ENCODE measurements at regions not wholly inside any gene's neighbourhood (a gene's known extent, or its start where the extent isn't known, plus 50 kb on each side); places are given as distances from the start of the nearest gene placed in this dataset.

DNA sequence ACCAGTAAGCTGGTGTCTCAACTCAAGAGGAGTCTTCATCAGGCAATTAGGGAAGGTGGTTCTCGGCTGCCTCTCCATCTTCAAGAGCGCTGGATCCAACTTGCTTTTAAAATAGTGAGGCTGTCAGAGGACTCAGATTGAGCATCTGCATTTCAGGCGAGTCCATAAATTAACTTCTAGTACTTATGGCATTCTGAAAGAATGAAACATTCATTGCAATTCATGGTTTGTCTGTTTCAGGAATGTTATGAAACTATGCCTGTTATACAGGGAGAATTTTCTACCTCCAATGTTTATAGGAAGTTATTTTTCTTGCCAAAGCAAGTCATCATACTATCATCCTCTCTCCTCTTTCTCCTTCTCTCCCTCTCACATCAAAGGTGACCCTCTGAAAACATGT lies 883.2 kb downstream of the SLC4A3 start:
- Histone ChIP-seq H3K27me3 (ENCODE audit: control insufficient read depth in 1 of 2, insufficient read depth in 2 of 2, low read length in 2 of 2) (no peaks in the 10 kb centered on the region), H3K9me3 (ENCODE audit: low read length) (no peaks in the 10 kb centered on the region), H3K27ac (ENCODE audit: extremely low read length, insufficient read depth, low read length) (no peak overlapping the region), H3K36me3 (replicated peaks in 1 of 2; ENCODE audit: control insufficient read depth in 1 of 2, insufficient read depth in 2 of 2, low read length in 2 of 2) (no peaks in the 10 kb centered on the region), H3K4me2 (ENCODE audit: low read depth, low read length) (no peak overlapping the region), H2AFZ (ENCODE audit: low read length) (no peak overlapping the region), H3K4me3 (replicated peaks in 1 of 3; ENCODE audit: insufficient read depth in 1 of 3, low read depth in 2 of 3, low read length in 3 of 3) (no peak overlapping the region), H3K9ac (ENCODE audit: insufficient read depth, low read depth, low read length) (no peak overlapping the region), H3K4me1 (ENCODE audit: insufficient read depth, low read length) (no peaks in the 10 kb centered on the region), H3K79me2 (ENCODE audit: insufficient read depth, low read length) (no peaks in the 10 kb centered on the region), H4K20me1 (ENCODE audit: insufficient read depth, low read length) (no peaks in the 10 kb centered on the region)
- in situ Hi-C loops (cut with HindIII; ENCODE audit: extremely low pct_ligation_motif_present, low pct_unique_long_range_greater_than_20kb) (no loop called here), intact Hi-C loops (cut with micrococcal nuclease; ENCODE audit: unreplicated experiment) (no loop called here)
- 0% methylated on average over 3 of the region's 3 CpGs for WGBS (ENCODE audit: low lambda C conversion rate)
- no TSS peak for BruUV-seq (replicated peaks)
- ChIA-PET POLR2A (no interaction called here), CTCF (ENCODE audit: low intra/inter-chr PET ratio, low total read pairs) (no interaction called here)
- DNase-seq (ENCODE audit: low spot score) = no peak
- FAIRE-seq = no peak
- ATAC-seq = no peak
- TF ChIP-seq ARNT (IDR thresholded peaks at IDR 0.05) = no peak
- TF ChIP-seq, protein P1, sequence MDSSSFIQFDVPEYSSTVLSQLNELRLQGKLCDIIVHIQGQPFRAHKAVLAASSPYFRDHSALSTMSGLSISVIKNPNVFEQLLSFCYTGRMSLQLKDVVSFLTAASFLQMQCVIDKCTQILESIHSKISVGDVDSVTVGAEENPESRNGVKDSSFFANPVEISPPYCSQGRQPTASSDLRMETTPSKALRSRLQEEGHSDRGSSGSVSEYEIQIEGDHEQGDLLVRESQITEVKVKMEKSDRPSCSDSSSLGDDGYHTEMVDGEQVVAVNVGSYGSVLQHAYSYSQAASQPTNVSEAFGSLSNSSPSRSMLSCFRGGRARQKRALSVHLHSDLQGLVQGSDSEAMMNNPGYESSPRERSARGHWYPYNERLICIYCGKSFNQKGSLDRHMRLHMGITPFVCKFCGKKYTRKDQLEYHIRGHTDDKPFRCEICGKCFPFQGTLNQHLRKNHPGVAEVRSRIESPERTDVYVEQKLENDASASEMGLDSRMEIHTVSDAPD (CRISPR knock-in tag; IDR thresholded peaks at IDR 0.05) = no peak
- TF ChIP-seq, protein P2, sequence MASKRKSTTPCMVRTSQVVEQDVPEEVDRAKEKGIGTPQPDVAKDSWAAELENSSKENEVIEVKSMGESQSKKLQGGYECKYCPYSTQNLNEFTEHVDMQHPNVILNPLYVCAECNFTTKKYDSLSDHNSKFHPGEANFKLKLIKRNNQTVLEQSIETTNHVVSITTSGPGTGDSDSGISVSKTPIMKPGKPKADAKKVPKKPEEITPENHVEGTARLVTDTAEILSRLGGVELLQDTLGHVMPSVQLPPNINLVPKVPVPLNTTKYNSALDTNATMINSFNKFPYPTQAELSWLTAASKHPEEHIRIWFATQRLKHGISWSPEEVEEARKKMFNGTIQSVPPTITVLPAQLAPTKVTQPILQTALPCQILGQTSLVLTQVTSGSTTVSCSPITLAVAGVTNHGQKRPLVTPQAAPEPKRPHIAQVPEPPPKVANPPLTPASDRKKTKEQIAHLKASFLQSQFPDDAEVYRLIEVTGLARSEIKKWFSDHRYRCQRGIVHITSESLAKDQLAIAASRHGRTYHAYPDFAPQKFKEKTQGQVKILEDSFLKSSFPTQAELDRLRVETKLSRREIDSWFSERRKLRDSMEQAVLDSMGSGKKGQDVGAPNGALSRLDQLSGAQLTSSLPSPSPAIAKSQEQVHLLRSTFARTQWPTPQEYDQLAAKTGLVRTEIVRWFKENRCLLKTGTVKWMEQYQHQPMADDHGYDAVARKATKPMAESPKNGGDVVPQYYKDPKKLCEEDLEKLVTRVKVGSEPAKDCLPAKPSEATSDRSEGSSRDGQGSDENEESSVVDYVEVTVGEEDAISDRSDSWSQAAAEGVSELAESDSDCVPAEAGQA (IDR thresholded peaks at IDR 0.05; ENCODE audit: low read depth) = no peak
- TF ChIP-seq, protein P2 (CRISPR knock-in tag; IDR thresholded peaks at IDR 0.05; ENCODE audit: borderline replicate concordance) = no peak
- TF ChIP-seq, protein P3, sequence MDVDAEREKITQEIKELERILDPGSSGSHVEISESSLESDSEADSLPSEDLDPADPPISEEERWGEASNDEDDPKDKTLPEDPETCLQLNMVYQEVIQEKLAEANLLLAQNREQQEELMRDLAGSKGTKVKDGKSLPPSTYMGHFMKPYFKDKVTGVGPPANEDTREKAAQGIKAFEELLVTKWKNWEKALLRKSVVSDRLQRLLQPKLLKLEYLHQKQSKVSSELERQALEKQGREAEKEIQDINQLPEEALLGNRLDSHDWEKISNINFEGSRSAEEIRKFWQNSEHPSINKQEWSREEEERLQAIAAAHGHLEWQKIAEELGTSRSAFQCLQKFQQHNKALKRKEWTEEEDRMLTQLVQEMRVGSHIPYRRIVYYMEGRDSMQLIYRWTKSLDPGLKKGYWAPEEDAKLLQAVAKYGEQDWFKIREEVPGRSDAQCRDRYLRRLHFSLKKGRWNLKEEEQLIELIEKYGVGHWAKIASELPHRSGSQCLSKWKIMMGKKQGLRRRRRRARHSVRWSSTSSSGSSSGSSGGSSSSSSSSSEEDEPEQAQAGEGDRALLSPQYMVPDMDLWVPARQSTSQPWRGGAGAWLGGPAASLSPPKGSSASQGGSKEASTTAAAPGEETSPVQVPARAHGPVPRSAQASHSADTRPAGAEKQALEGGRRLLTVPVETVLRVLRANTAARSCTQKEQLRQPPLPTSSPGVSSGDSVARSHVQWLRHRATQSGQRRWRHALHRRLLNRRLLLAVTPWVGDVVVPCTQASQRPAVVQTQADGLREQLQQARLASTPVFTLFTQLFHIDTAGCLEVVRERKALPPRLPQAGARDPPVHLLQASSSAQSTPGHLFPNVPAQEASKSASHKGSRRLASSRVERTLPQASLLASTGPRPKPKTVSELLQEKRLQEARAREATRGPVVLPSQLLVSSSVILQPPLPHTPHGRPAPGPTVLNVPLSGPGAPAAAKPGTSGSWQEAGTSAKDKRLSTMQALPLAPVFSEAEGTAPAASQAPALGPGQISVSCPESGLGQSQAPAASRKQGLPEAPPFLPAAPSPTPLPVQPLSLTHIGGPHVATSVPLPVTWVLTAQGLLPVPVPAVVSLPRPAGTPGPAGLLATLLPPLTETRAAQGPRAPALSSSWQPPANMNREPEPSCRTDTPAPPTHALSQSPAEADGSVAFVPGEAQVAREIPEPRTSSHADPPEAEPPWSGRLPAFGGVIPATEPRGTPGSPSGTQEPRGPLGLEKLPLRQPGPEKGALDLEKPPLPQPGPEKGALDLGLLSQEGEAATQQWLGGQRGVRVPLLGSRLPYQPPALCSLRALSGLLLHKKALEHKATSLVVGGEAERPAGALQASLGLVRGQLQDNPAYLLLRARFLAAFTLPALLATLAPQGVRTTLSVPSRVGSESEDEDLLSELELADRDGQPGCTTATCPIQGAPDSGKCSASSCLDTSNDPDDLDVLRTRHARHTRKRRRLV (CRISPR knock-in tag; IDR thresholded peaks at IDR 0.05) = no peak
- no peak for TF ChIP-seq IRF2 (CRISPR knock-in tag; IDR thresholded peaks at IDR 0.05)
- no peak for TF ChIP-seq FOXO1 (CRISPR knock-in tag; IDR thresholded peaks at IDR 0.05)
- TF ChIP-seq, protein P4, sequence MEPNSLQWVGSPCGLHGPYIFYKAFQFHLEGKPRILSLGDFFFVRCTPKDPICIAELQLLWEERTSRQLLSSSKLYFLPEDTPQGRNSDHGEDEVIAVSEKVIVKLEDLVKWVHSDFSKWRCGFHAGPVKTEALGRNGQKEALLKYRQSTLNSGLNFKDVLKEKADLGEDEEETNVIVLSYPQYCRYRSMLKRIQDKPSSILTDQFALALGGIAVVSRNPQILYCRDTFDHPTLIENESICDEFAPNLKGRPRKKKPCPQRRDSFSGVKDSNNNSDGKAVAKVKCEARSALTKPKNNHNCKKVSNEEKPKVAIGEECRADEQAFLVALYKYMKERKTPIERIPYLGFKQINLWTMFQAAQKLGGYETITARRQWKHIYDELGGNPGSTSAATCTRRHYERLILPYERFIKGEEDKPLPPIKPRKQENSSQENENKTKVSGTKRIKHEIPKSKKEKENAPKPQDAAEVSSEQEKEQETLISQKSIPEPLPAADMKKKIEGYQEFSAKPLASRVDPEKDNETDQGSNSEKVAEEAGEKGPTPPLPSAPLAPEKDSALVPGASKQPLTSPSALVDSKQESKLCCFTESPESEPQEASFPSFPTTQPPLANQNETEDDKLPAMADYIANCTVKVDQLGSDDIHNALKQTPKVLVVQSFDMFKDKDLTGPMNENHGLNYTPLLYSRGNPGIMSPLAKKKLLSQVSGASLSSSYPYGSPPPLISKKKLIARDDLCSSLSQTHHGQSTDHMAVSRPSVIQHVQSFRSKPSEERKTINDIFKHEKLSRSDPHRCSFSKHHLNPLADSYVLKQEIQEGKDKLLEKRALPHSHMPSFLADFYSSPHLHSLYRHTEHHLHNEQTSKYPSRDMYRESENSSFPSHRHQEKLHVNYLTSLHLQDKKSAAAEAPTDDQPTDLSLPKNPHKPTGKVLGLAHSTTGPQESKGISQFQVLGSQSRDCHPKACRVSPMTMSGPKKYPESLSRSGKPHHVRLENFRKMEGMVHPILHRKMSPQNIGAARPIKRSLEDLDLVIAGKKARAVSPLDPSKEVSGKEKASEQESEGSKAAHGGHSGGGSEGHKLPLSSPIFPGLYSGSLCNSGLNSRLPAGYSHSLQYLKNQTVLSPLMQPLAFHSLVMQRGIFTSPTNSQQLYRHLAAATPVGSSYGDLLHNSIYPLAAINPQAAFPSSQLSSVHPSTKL (CRISPR knock-in tag; IDR thresholded peaks at IDR 0.05) = no peak
- TF ChIP-seq EHMT2 (IDR thresholded peaks at IDR 0.05; ENCODE audit: borderline replicate concordance, low read depth, low read length) = no peak
